ENCODE measurements at regions not wholly inside any gene's neighbourhood (a gene's known extent, or its start where the extent isn't known, plus 50 kb on each side); places are given as distances from the start of the nearest gene placed in this dataset.

GRCh38 chr15:80339601-80340000 is 64.6 kb upstream of the ARNT2 start:
- H3K4me3 ChIP-seq (ENCODE audit: low read depth, low read length) = no peak overlapping the region

GRCh38 chr15:80342148-80342547 is 62.0 kb upstream of the ARNT2 start:
- TF ChIP-seq CTCF (IDR thresholded peaks at IDR 0.05; ENCODE audit: low read depth, low read length) = no peak
- H3K4me3 ChIP-seq (ENCODE audit: low read depth, low read length) = no peak overlapping the region

More at GRCh38 chr15:80339601-80340000, 64.6 kb upstream of the ARNT2 start:
- no peak for TF ChIP-seq CTCF (IDR thresholded peaks at IDR 0.05; ENCODE audit: low read depth, low read length)

GRCh38 chr15:80343554-80343992 is 60.6 kb upstream of the ARNT2 start:
- no peak for TF ChIP-seq CTCF (IDR thresholded peaks at IDR 0.05; ENCODE audit: low read depth, low read length)

GRCh38 chr15:80350941-80351610 is 53.1 kb upstream of the ARNT2 start:
- no peak overlapping the region for H3K4me3 ChIP-seq (ENCODE audit: low read depth, low read length)
- TF ChIP-seq CTCF (IDR thresholded peaks at IDR 0.05; ENCODE audit: low read depth, low read length) = no peak

More at GRCh38 chr15:80343554-80343992, 60.6 kb upstream of the ARNT2 start:
- no peak overlapping the region for H3K4me3 ChIP-seq (ENCODE audit: low read depth, low read length)
